GM12878 (cell line): ENCODE measurements at regions not wholly inside any gene's neighbourhood (a gene's known extent, or its start where the extent isn't known, plus 50 kb on each side); places are given as distances from the start of the nearest gene placed in this dataset.

Experiments used
- ATAC-seq: fragments of 200-7000 bp; cut with Tn5 transposase; 3 replicates; pipeline ENCODE4 v1.9.1; 2020; ENCODE audit warnings: mild to moderate bottlenecking, moderate library complexity
- BruUV-seq: library from RNA; stranded (reverse); fragments of 400-500 nt; replicated peaks from 2 replicates; lab custom pipeline; 2021; lab: Mats Ljungman, UMichigan
- CTCF ChIA-PET: fragments of 300-600 bp; sonication (Branson Sonifier 250); formaldehyde crosslinking; extraction: SDS; loops from one replicate; lab custom pipeline; 2021; ENCODE audit warnings: inconsistent platforms; lab: Yijun Ruan, JAX
- POLR2A ChIA-PET: fragments of 350-600 bp; formaldehyde crosslinking; extraction: SDS; loops from one replicate; lab custom pipeline; 2021; ENCODE audit warnings: inconsistent platforms; lab: Charles Lee
- RAD21 ChIA-PET: fragments of 300-600 bp; sonication (Branson Sonifier 250); formaldehyde crosslinking; loops from one replicate; lab custom pipeline; 2023; ENCODE audit warnings: antibody characterized with exemption; ENCODE audit not compliant: unreplicated experiment; lab: Charles Lee
- SMC1A ChIA-PET: fragments of 300-600 bp; sonication (Branson Sonifier 250); formaldehyde crosslinking; loops from one replicate; lab custom pipeline; 2023; ENCODE audit not compliant: unreplicated experiment, uncharacterized antibody; lab: Charles Lee
- DNase-seq: peaks from one replicate; pipeline ENCODE4 v3.0.0-alpha.2; 2011; ENCODE audit warnings: low read depth, low spot score
- FAIRE-seq: peaks from 3 replicates; lab custom pipeline; 2011; peaks lifted over from hg19 to GRCh38; lab: Jason Lieb, UNC
- H2AFZ ChIP-seq: 2 replicates; pipeline ENCODE4 v1.6.0; 2011; ENCODE audit warnings: low read depth, low read length, control low read depth; ENCODE audit not compliant: control insufficient read depth
- H3K27ac ChIP-seq: 2 replicates; pipeline ENCODE4 v1.5.1; 2011; ENCODE audit warnings: control low read depth; ENCODE audit not compliant: control insufficient read depth, insufficient read depth
- H3K27me3 ChIP-seq, 2 experiments: replicated peaks in 1 of 2; 2 replicates each; pipeline versions ENCODE4 v1.6.0 to v1.6.1; 2011; ENCODE audit warnings: low read length in 1 of 2; ENCODE audit not compliant: control insufficient read depth in 2 of 2, insufficient read depth in 2 of 2
- H3K36me3 ChIP-seq, 2 experiments: 2 replicates each; pipeline ENCODE4 v1.5.1; 2011; ENCODE audit warnings: low read length in 1 of 2; ENCODE audit not compliant: control insufficient read depth in 2 of 2, insufficient read depth in 2 of 2
- H3K4me1 ChIP-seq: 2 replicates; pipeline ENCODE4 v1.6.1; 2011; ENCODE audit warnings: mild to moderate bottlenecking, low read length, moderate library complexity, mixed read lengths; ENCODE audit not compliant: control insufficient read depth, insufficient read depth
- H3K4me2 ChIP-seq: 2 replicates; pipeline ENCODE4 v1.6.0; 2011; ENCODE audit warnings: control low read depth; ENCODE audit not compliant: control insufficient read depth, insufficient read depth
- H3K4me3 ChIP-seq: fragments of 200-600 bp; sonication (generic); 2 replicates; pipeline ENCODE4 v1.5.1; 2016
- H3K79me2 ChIP-seq: 2 replicates; pipeline ENCODE4 v1.6.0; 2011; ENCODE audit warnings: low read length; ENCODE audit not compliant: control insufficient read depth, insufficient read depth
- H3K9ac ChIP-seq: 2 replicates; pipeline ENCODE4 v1.8.0; 2011; ENCODE audit warnings: low read length, control low read depth, mixed read lengths; ENCODE audit not compliant: control insufficient read depth, insufficient read depth
- H3K9me3 ChIP-seq: replicated peaks from 3 replicates; pipeline ENCODE4 v1.5.1; 2011; ENCODE audit warnings: mild to moderate bottlenecking, low read length; ENCODE audit not compliant: control insufficient read depth, insufficient read depth
- H4K20me1 ChIP-seq: 2 replicates; pipeline ENCODE4 v1.6.0; 2011; ENCODE audit not compliant: control insufficient read depth, insufficient read depth
- ASH2L ChIP-seq: fragments of 300-600, 200-600 bp; sonication (generic); IDR thresholded peaks from 2 replicates; pipeline ENCODE4 v1.6.1; 2017; ENCODE audit warnings: low read depth, mild to moderate bottlenecking, borderline replicate concordance
- BACH1 ChIP-seq: fragments of 450-650 bp; IDR thresholded peaks from 2 replicates; pipeline ENCODE4 v1.6.1; 2017; ENCODE audit warnings: mild to moderate bottlenecking, borderline replicate concordance
- CEBPB ChIP-seq, 2 experiments: fragments of 150-350 bp in 1 of 2; IDR thresholded peaks; 2 replicates each; pipeline ENCODE4 v1.6.1; 2012 to 2014; ENCODE audit warnings: low read depth in 2 of 2, low read length in 2 of 2, borderline replicate concordance in 1 of 2, inconsistent platforms in 1 of 2
- CHD1 ChIP-seq: IDR thresholded peaks from 2 replicates; pipeline ENCODE4 v1.6.1; 2012; ENCODE audit warnings: low read depth, low read length, improper control_type of control experiment
- GATAD2B ChIP-seq: fragments of 450-650 bp; conservative IDR thresholded peaks from 2 replicates; pipeline ENCODE4 v1.6.1; 2017; ENCODE audit warnings: low read depth, mild to moderate bottlenecking, moderate library complexity
- JUNB ChIP-seq: IDR thresholded peaks from 2 replicates; pipeline ENCODE4 v1.6.1; 2016; ENCODE audit warnings: antibody characterized with exemption, mild to moderate bottlenecking
- RB1 ChIP-seq: fragments of 450-650 bp; formaldehyde crosslinking; IDR thresholded peaks from 2 replicates; pipeline ENCODE4 v1.6.1; 2017; ENCODE audit warnings: mild to moderate bottlenecking, borderline replicate concordance
- RCOR1 ChIP-seq: conservative IDR thresholded peaks from 2 replicates; pipeline ENCODE4 v1.6.1; 2012; ENCODE audit warnings: low read depth, low read length, improper control_type of control experiment
- SMAD5 ChIP-seq: IDR thresholded peaks from 2 replicates; pipeline ENCODE4 v1.6.1; 2016; ENCODE audit warnings: antibody characterized with exemption, low read depth
- SPI1 ChIP-seq: IDR thresholded peaks from 2 replicates; pipeline ENCODE4 v1.6.1; 2011; ENCODE audit warnings: low read depth, mild to moderate bottlenecking, low read length, moderate library complexity, borderline replicate concordance; ENCODE audit not compliant: insufficient read depth
- WGBS: methylation state at CpG from one replicate; pipeline ENCODE4 v1.1.6; 2016; ENCODE audit warnings: low lambda C conversion rate; ENCODE audit not compliant: insufficient replicate concordance, insufficient coverage; ENCODE audit errors: missing lambda C conversion rate; 5-methylcytosine and 5-hydroxymethylcytosine counted together
- in situ Hi-C: fragments of 300-500 bp; cut with MboI; formaldehyde crosslinking; loops from 9 replicates; pipeline ENCODE4 v1.14.3; 2018; ENCODE audit warnings: mixed read lengths
- intact Hi-C: fragments of 100-400 bp; cut with micrococcal nuclease; formaldehyde crosslinking; loops from one replicate; pipeline ENCODE4 v1.14.2; 2022; ENCODE audit not compliant: unreplicated experiment
- TF ChIP-seq, protein P1 (sequence below): fragments of 150-350 bp; IDR thresholded peaks from 2 replicates; pipeline ENCODE4 v1.6.1; 2016; ENCODE audit warnings: low read depth, low read length

DNA sequence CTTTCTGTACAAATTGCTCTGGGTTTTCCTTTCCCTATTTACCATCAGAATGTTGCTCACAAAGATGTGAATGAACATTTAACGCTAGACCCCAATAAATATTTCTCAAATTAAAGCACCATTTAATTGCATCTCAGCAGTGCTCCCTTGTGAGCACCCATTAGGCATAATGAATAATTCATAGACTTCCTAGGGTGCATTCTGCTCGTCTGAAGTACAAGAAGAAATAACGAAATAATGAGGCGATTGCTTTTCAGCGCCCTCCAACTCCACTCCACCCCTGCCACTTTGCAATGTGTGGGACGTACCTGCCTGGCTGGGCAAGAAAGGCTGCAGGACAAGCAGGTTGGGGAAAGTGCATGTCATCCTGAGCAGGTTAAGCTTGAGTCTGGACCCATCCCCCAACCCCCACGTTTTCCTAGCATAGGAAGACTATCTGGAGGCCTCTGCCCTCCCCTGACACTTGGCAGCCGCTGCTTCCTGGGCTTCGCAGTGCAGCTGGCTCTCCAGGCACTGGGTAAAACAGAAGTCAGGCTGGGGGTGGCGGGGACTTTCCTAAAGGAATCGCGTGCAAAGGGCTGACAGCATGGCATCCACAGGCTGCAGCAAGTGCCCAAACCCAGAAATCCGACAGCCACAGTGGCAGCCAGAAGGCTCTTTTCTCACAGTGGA is 253.7 kb downstream of the DUSP6 start:
- CTCF ChIA-PET: no interaction called here

More for the DNA sequence above, 253.7 kb downstream of the DUSP6 start:
- no peaks in the 10 kb centered on the region for H4K20me1 ChIP-seq
- H3K79me2 ChIP-seq: no peaks in the 10 kb centered on the region
- POLR2A ChIA-PET: no interaction called here
- SMC1A ChIA-PET: no interaction called here
- TF ChIP-seq CHD1 (no peak), BACH1 (no peak), SPI1 (no peak), RCOR1 (no peak), ASH2L (no peak), RB1 (no peak), CEBPB (IDR thresholded peaks at IDR 0.05; ENCODE audit: borderline replicate concordance in 1 of 2, low read depth in 2 of 2, low read length in 2 of 2) (no peak), JUNB (no peak), SMAD5 (no peak), GATAD2B (no peak)
- TF ChIP-seq, protein P1, sequence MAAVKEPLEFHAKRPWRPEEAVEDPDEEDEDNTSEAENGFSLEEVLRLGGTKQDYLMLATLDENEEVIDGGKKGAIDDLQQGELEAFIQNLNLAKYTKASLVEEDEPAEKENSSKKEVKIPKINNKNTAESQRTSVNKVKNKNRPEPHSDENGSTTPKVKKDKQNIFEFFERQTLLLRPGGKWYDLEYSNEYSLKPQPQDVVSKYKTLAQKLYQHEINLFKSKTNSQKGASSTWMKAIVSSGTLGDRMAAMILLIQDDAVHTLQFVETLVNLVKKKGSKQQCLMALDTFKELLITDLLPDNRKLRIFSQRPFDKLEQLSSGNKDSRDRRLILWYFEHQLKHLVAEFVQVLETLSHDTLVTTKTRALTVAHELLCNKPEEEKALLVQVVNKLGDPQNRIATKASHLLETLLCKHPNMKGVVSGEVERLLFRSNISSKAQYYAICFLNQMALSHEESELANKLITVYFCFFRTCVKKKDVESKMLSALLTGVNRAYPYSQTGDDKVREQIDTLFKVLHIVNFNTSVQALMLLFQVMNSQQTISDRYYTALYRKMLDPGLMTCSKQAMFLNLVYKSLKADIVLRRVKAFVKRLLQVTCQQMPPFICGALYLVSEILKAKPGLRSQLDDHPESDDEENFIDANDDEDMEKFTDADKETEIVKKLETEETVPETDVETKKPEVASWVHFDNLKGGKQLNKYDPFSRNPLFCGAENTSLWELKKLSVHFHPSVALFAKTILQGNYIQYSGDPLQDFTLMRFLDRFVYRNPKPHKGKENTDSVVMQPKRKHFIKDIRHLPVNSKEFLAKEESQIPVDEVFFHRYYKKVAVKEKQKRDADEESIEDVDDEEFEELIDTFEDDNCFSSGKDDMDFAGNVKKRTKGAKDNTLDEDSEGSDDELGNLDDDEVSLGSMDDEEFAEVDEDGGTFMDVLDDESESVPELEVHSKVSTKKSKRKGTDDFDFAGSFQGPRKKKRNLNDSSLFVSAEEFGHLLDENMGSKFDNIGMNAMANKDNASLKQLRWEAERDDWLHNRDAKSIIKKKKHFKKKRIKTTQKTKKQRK: no peak
- in situ Hi-C loops: no loop called here
- no peak for FAIRE-seq
- no peaks in the 10 kb centered on the region for H3K27me3 ChIP-seq
- 49% methylated on average over 12 of the region's 13 CpGs for WGBS
- ATAC-seq: no peak
- no peak overlapping the region for H3K4me3 ChIP-seq
- H2AFZ ChIP-seq: no peak overlapping the region
- no peaks in the 10 kb centered on the region for H3K4me1 ChIP-seq
- no peak for DNase-seq
- no peaks in the 10 kb centered on the region for H3K36me3 ChIP-seq
- H3K27ac ChIP-seq: no peak overlapping the region
- H3K9me3 ChIP-seq: no peaks in the 10 kb centered on the region
- intact Hi-C loops: no loop called here
- H3K4me2 ChIP-seq: no peak overlapping the region
- RAD21 ChIA-PET: no interaction called here
- H3K9ac ChIP-seq: no peak overlapping the region
- no TSS peak for BruUV-seq
